T-helper 2 cell (primary cell): ENCODE measurements at regions not wholly inside any gene's neighbourhood (a gene's known extent, or its start where the extent isn't known, plus 50 kb on each side); places are given as distances from the start of the nearest gene placed in this dataset.

Experiments used
- DNase-seq, 5 experiments: peaks; one replicate each; pipeline versions ENCODE4 v3.0.0 to v3.0.0-alpha.2; 2012 to 2022

DNA sequence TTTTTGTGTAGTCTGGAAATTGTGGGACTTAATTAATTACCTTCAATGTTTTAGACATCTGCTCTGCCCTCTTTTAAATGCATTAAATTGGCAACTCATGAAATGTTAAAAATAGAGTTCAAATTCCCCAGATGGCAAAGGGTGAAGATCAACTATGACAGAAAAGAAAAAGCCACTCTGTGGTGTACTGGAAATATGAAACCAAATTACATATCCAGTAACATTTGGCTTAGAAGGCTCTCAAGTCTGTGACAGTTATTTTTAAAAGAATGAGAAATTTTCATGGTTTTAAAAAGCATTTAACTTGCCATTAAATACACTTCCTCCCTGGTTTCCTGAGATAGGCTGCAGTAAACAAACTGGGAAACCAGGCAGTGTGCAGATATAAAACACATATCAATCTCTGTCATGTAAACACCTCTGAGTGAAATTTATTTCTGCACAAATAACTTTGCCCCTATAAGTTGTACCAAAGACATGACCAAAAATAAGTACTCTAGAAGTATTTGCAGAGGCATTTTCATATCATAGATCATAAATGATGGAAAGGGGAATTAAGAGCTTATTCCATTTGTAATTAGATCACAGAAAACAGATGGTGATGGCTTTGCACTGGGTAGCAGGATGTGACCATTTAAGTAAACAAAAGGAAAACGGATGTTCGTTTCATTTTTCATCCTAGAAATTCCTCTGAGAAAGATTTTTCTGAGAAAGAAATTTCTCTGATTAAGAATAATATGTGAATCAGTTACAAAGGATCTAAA, 360.1 kb downstream of the SAMD5 start:
- DNase-seq: no peak

DNA sequence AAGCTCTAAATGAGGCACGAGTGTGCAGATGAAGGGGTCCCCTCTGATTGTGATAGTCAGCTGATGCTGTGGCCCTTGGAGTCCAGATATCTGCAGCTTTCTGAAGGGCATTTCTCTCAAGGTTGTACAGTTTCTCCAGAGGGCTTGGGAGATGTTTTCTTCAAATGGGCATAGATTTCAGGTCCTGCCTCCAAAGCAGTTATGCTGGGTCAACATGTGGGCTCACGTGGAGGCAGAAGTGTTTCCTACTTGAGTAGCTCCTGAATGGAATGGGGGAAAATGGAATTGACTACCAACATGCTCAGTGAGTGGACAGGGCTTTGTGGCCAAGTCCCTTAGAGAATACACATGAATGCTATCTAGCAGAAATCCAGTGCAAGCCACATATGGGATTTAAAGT, 360.7 kb downstream of the SAMD5 start:
- DNase-seq: no peak

DNA sequence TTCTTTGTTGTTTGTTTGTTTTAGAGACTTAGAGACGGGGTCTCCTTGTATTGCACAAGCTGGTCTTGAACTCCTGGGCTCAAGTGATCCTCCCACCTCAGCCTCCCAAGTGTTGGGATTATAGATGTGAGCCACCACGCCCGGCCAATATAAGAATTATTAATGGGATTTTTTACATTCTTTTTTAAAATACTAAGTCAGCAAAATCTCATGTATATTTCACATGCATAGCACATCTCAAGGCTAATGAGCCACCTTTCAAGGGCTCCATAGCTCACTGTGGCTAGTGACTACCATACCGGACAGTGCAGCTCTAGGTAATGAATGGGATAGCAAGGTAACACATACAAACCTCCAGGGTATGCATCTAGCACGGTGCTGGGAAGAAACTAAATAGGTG, 361.4 kb downstream of the SAMD5 start:
- no peak for DNase-seq

DNA sequence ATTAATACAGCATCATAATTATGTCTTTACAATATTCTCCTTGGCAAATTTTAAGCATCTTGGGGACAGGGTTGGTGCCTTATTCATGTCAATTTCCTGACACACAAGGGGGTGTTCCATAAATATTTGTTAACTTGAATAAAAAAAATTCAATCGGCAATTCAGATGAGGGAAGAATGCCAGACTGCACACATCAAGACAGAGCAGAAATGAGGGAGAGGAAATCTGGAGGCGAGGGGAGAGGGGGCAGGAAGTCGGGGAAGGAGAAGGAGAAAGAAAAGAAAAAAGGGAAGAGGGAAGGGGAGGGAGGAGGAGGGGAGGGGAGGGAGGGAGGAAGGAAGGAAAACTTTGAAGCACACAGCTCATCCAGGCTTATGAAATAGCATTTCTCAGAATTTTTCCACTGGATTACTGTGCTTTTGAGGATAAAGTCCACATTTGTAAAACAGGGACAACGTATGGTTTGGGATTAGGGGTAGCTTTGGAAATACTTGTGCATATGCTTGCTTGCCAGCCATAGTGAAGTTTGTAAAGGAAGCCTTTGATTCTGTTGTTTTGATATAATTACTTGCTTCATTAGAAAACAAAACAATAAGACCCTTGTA, 362.1 kb downstream of the SAMD5 start:
- no peak for DNase-seq

DNA sequence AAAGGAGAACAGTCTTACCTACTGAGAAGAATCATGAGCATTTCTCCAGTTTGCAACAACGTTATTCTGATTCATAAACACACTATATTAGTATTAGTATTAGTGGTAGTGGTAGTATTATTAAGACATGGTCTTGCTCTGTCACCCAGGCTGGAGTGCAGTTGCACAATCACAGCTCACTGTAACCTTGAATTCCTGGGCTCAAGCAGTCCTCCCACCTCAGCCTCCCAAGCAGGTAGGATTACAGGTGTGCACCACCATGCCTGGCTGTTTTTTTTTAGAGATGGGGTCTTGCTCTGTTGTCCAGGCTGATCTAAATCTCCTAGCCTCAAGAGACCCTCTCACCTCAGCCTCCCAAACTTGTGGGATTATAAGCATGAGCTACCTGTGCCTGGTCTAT, 363.5 kb downstream of the SAMD5 start:
- DNase-seq: no peak

DNA sequence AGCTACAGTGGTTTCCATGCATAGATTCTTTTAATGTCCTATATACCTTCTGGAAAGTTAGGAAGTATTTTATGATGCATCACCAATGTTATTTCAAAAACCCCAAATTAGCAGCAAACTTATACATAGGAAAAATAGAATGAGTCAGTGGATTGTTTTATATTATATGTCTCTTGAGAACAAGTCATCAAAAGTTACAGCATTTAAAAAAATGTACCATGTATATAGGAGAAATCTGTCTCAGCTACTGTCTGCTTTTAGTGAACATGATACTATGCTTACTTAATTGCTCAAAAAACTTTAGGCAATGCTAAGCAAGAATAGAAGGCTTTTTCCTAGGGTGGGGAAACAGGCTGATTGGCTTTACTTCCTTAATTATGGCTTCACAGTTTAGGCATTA, 365.3 kb downstream of the SAMD5 start:
- DNase-seq: no peak

DNA sequence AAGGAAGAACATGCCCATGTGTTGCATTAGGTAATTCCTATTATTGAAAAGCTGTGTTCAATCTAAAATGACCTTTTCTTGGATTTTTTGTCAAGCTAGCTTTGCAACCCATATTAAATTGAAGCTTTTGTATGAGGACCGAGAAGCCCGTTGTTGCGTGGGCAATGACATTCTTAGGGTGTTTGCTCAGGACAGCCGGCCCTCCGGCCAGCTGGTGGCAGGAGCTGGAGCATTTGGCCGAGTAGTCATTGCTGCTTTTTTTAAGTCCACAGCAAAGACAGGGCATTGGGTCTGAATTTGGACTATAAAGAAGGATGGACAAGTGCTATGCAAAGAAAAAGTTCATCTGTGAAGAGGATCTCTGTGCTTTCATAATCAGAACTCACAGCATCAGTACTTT, 365.8 kb downstream of the SAMD5 start:
- DNase-seq: no peak

DNA sequence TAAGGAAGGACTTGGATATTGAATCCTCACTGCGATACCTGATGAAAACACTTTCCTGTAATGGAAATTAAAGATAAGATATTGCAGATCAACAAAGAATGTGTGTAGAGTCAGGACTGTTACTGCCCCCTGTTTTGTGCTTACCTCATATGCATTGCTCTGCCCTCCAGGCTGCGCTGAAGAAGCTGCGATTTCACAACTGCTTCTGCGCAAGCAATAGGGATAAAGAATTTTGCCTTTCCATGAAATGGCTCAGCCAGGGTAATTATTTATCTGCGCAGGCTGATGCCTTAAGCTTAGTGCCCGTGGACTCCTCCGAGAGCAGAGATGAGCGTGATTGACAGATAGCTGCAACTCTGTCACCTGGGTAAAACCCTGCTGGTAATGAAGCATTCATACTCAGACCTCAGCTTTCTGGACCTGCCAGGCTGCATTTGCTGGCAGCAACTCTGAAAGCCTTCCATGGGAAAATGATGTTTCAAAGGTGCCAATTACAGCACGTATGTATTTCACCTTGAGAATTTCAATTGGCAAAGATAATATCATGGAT, 370.6 kb downstream of the SAMD5 start:
- no peak for DNase-seq

DNA sequence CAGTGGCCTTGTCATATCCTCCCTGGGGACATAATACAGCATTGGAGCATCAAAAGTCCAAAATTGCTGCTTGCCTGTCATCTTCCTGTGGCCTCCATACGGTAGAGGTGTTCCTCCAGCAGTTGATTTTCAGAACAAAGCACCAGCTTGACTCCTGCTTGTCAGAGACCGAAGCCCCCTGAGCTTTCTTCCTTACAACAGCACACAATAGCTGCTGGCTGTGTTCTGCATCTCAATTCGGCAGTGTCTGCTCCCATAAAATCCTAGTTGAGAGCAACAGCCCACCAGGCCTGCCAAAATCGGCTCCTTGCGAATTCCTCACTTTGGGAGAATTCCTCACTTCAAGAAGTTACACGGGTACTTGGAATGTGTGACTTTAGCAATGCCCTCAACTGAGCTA, 372.9 kb downstream of the SAMD5 start:
- no peak for DNase-seq

DNA sequence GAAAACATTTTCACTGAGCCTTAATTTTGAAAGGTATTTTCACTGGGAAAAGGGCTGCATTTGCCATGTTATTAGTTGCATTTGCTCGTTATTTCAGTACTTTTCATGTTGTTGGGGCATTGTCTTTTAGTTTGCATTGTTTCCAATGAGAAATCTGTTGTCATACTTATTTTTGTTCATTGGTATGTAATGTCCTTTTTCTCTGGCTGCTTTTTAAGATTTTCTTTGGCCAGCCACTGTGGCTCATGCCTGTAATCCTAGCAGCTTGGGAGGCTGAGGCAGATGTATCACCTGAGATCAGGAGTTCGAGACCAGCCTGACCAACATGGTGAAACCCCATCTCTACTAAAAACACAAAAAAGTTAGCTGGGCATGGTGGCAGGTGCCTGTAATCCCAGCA, 379.9 kb downstream of the SAMD5 start:
- DNase-seq: no peak

DNA sequence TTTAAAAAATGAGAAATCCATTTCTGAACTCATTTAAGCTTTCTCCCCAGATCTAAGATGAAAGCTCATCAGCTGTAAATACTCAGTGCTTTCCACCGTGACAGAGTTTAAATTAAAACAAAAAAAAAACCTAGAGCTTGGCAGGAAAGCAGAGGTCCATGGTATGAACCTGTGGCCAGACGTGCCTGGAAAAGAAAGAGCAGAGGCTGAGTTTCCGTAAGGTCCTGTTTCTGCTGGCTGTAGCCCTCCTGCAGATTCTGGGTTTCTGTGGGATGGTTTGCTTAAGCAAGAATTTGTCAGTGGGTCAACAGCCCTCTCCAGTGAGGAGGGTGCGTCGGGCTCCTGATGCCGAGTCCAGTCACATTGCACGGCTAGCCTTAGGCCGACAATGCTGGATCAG, 383.2 kb downstream of the SAMD5 start:
- no peak for DNase-seq

DNA sequence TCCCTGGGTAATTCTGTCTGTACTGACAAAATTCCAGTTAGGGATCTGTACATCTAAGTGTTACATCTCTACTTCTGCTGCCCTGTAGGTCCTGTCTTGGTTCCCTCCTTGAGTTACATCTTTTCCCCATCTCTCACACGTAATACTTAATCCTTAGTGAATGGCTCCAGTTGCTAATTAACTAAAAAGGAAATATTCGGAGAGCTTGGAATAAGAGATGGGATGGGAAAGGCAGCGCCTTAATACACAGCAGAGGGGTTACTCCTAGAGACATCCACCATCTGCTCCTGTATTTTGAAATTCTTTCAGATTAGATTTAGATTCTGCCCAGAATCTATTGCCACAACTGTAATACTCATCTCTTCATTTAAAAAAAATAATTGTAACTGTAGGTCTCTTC, 384.0 kb downstream of the SAMD5 start:
- DNase-seq: no peak

DNA sequence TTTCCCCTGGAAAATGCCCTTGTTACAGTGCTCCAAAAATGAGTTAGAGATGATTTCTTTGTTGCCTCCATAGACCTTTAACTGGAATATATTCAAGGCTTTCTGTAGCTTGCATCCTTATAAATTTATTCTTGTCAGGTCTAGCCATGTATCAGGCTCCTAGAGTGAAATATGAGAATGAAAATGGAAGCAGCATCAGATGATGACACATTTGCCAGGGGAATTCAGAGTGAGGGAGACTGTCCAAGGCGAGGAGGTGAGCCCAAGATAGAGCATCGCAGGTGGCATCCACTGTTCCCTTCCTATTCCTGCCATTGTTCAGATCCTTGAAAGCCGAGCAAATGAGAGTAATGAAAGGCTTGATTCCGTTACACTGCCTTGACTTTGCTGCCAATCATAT, 386.8 kb downstream of the SAMD5 start:
- DNase-seq: no peak

DNA sequence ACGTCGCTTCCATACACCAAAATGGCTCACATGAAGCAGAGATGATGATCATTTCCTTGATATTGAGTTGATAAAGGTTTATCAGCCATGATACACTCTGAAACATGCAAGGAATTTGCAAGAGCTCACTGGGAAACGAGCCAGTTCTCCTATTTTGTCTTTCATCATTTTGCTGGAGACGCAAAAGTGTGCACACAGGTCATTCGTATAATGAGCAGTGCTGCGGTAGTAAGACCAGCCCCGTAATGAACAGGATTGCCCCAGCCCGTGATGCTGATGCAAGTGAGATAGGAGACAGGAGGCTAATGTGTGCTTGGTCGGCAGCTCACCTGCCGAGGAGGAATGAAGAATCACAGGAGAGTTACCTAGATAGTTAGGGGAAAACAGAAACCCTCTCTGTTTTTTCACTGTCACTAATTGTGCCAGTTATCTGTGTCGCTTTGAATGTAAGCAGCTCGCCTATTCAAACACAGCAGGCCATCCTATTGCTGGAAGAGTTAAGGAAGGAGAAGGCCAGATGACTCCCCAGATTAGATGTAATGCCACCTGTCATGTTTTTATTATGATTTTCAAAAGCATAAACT, 391.8 kb downstream of the SAMD5 start:
- no peak for DNase-seq

DNA sequence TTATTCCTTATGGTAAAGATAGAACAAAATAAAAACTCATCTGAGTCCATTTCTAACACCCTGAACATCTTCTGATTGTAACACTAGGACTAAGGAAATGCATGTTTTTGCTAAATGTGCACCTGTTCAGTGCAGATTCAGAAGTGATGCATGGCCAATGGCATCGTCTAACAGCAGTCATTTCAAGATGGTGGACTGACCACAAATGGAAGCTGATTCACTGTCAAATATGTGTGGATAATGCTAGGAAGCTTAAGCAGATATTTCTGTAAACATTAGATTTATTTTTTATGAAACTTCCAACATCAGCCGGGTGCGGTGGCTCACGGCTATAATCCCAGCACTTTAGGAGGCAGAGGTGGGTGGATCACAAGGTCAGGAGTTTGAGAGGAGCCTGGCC, 394.8 kb downstream of the SAMD5 start:
- DNase-seq: no peak

DNA sequence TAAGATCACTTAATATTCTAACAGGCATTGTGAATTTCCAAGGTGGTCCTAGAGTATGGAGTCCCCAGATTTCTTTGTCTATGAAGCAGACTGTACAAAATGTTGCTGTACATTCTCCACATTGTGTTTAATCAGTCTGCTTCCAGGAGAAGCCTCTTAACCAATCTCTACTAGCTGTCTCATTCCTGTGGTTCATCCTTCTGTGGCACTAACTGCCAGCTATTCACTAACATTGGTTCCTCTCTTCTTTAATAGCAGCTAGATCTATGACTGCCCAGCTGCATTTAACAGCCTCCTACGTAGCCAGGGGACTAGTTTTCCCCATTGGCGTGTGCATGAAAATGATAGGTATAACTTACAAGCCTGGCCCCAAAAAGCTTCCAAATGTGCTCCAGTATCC, 395.4 kb downstream of the SAMD5 start:
- no peak for DNase-seq

DNA sequence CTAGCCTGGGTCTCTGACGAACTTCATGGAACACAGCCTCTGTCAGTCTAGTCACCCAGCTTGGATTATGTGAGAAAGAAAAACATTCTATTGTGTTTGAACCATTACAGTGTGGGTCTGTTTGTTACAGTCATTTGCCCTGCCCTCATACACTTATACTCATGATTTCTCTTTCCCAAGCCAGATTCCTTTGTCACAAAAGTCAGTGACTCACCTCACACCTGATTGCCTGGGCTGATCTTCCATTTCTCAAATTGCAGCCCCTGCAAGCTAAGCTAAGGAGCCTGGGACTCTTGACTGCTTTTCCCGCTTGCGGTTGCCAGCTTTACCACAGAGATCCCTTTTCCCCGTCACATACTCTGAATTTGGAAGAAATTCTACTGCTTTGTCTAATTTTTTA, 395.9 kb downstream of the SAMD5 start:
- no peak for DNase-seq

DNA sequence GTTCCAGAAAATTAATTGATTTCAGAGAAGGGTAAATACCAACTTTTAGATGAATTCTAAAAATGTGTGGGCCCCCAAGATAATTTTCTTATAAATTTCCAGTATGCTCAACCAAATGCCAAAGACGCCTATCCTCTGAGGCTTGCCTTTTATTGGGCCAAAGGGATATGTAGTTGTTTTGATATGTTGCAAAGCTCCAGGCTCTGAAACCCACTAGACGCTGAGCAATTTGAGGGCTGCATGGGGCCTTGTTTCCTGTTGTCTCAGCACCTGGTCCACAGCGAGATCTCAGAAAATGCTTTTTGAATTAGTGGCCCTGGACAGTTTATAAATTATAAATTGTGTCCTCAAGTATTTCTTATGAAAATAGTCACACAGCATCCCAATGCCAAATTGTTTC, 397.2 kb downstream of the SAMD5 start:
- DNase-seq: no peak

DNA sequence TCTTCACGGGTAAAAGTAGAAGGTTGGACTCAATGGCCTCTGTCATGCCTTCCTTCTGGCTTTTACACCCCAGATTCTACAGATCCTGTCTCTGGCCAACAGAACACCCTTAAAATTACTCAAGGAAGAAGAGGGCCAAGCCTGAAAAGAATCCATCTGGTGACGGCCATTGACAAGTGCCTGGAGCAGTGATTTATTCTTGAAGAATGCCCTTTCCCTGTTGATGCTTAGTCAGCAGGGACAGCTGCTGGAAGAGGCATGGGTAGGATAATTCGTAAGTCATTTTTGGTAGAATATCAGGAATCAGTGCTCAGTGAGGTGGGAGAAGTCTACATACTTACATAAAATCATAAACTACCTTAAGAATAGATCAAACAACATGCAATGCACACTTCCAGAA, 397.9 kb downstream of the SAMD5 start:
- DNase-seq: no peak

DNA sequence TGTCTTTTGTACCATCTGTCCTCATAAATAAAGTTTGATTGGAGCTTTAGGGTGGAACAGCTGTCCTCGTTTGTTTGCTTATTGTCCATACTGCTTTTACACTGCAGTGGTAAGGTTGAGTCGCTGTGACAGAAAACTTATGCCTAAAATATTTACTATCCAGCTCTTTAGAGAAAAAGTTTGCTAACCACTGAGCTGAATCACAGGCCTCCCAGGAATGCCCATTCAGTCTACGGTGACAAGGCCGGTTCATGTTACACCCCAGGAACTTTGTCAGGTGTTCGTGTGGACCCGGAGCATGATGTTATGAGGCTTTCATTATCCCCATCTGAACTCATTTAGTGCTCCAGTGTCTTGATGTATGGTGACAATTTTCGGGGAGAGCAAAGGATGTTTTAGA, 401.1 kb downstream of the SAMD5 start:
- no peak for DNase-seq

DNA sequence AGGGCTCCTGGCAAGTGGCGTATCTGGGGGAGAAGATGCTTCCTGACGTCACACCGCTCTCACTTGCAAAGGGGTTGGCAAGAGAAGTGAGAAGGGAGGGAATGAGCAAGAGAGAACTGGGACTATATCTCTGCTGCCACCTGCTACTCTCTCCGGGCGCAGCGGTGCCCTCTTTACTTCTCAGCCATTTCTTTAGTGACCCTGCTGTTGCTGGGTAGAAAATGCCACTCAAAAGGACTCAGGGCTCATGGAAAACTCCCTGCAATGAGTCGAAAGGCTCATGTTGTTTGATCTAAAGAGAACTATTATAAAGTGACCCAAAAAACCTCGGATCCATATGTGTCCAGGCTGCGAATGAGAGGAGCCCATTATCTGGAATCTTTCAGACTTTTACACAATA, 401.8 kb downstream of the SAMD5 start:
- DNase-seq: no peak

DNA sequence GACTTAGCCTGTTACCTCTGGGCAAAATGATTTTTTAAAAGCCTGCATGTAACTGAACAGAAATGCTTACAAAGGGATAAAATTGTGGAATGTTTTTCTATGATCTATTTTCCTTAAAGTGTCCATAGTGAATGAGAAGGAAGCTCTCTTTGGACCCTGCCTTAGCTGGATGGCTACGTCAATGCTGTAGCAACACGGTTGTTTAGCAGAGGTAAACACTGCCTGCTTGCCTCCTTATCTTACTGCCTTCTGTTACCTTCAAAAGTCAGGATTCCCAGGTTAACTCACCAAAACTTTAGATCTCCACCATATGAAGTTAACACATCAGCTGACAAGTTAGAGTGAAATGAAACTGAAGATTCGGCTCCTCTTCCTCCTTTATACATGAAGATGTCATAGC, 402.6 kb downstream of the SAMD5 start:
- DNase-seq: no peak

DNA sequence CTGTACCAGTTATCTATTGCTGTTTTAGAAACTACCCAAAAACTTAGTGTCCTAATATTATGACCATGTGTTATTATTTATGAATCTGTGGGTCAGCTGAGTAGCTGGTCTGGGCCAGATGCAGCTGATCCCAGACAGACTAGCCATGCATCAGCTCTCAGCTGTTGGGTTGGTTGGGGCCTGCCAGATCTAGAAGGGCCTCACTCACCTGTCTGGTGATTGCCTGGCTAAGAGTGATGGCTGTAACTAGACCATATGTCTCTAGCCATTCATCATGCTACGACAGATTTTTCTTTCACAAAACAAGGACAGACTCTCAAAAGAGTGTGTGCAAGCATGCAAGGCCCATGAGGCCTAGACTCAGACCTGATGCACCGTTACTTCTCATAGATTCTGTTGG, 403.2 kb downstream of the SAMD5 start:
- DNase-seq: no peak

DNA sequence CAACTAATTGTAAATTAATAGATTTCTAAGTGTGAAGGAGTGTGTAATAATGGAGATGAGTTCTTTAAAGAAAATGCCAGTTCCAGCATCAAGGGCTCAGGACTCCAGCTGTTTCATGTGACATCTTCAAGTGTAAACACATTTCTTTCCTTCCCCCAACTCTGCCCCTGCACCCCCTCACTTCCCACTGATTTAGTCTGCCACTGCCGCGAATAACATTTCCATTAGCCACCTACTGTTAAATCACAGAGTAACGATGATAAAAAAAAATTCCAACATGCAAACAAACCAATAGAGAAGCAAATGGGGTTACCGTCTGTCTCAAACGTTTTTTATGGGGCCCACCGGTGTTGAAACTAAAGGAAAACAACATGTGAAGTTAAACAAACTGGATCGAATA, 414.3 kb downstream of the SAMD5 start:
- DNase-seq: no peak
